Sigmoid colon (tissue), 6 donors: ENCODE measurements at regions not wholly inside any gene's neighbourhood (a gene's known extent, or its start where the extent isn't known, plus 50 kb on each side); places are given as distances from the start of the nearest gene placed in this dataset.

Source experiments
- DNase-seq: peaks from one replicate; pipeline ENCODE4 v3.0.0-alpha.2; 2019
- H3K27ac ChIP-seq, 4 donors: fragments of 200-600 bp; sonication (generic); one replicate each; pipeline ENCODE4 v1.5.1; 2016 to 2019; ENCODE audit warnings: mild to moderate bottlenecking in 1 of 4
- H3K27me3 ChIP-seq, 3 donors: fragments of 200-600 bp; sonication (generic); one replicate each; pipeline ENCODE4 v1.5.1; 2019; ENCODE audit warnings: mild to moderate bottlenecking in 1 of 3
- H3K36me3 ChIP-seq, 4 donors: fragments of 200-600 bp; sonication (generic); one replicate each; pipeline ENCODE4 v1.5.1; 2016 to 2019
- H3K4me1 ChIP-seq, 4 donors: fragments of 200-600 bp; sonication (generic); one replicate each; pipeline ENCODE4 v1.5.1; 2017 to 2019
- H3K4me3 ChIP-seq, 4 donors: fragments of 200-600 bp; sonication (generic); one replicate each; pipeline ENCODE4 v1.5.1; 2017 to 2019; ENCODE audit warnings: mild to moderate bottlenecking in 2 of 4, moderate library complexity in 1 of 4
- H3K9me3 ChIP-seq, 4 donors: fragments of 200-600 bp in 3 of 4; sonication (generic) in 3 of 4; one replicate each; pipeline versions ENCODE4 v1.5.1 to v1.6.1; 2013 to 2019
- EP300 ChIP-seq, 4 donors: sonication (generic); formaldehyde crosslinking; IDR thresholded peaks; one replicate each; pipeline ENCODE4 v1.6.1; 2017; ENCODE audit warnings: antibody characterized with exemption in 4 of 4
- POLR2A ChIP-seq, 2 donors: fragments of 450-650 bp; IDR thresholded peaks; one replicate each; pipeline ENCODE4 v1.6.1; 2016; ENCODE audit warnings: antibody characterized with exemption in 2 of 2, mild to moderate bottlenecking in 2 of 2, moderate library complexity in 2 of 2
- POLR2AphosphoS5 ChIP-seq, 4 donors: sonication (generic); formaldehyde crosslinking; IDR thresholded peaks; one replicate each; pipeline ENCODE4 v1.6.1; 2017; ENCODE audit warnings: antibody characterized with exemption in 4 of 4
- WGBS, 2 donors: extraction: QIAGEN DNeasy Blood & Tissue Kit; methylation state at CpG; one replicate each; pipeline ENCODE4 v1.1.7; 2013; 5-methylcytosine and 5-hydroxymethylcytosine counted together
- intact Hi-C: fragments of 100-400 bp; cut with DNase I; formaldehyde crosslinking; loops from one replicate; pipeline ENCODE4 v1.15.1; 2023
- TF ChIP-seq, protein P1 (sequence below), 4 experiments: fragments of 450-650 bp in 3 of 4; fragments of 200-600 bp in 1 of 4; IDR thresholded peaks; one replicate each; pipeline ENCODE4 v1.5.1; 2016 to 2019; ENCODE audit warnings: antibody characterized with exemption in 4 of 4, mild to moderate bottlenecking in 3 of 4, moderate library complexity in 2 of 4
- donor health status: healthy with polysubstance abuse.
- donor health status: healthy.

DNA sequence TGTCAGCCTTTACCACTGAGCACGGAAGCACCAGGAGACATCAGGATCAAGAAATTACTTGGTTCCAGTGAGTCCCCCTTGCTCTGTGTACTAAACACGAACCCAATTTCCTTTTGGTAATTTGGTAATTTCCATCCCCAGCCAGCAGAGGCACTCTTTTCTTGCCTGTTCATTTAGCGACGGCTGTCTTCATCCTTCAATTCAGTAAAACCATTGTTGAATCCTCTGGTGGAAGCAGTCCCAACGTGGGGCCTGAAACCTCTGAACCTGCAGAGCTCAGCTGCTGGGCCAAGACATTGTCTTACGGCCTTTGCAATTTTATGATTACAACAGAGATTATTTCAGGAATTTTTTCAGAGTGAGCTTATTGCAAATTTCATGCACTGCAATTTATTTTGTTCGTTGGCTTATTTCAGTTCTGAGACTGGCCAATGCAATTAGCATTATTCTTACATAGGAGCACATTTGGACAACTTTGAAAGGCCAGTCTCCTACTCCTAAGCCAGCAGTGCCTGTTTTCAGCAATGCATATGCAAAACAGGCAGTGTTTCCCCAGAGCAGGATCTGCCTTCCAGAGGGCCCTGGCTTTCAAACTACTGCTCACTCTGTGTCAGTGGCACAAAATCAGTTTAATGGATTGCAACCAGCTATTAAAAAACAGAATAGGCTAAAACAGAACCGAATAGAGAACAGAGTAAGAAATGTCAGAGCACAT, 372.9 kb upstream of the TMEM132C start:
- Histone ChIP-seq H3K9me3 (no peaks in the 10 kb centered on the region), H3K4me1 (peaks cover 0 to 22% (median 11%) of the 10 kb centered on the region in 4 donors), H3K27me3 (no peaks in the 10 kb centered on the region), H3K36me3 (no peaks in the 10 kb centered on the region), H3K27ac (no peak overlapping the region), H3K4me3 (no peak overlapping the region)
- intact Hi-C loops: no loop called here
- TF ChIP-seq POLR2AphosphoS5 (IDR thresholded peaks at IDR 0.05) (no peak), POLR2A (IDR thresholded peaks at IDR 0.05) (no peak), EP300 (IDR thresholded peaks at IDR 0.05) (no peak)
- TF ChIP-seq, protein P1, sequence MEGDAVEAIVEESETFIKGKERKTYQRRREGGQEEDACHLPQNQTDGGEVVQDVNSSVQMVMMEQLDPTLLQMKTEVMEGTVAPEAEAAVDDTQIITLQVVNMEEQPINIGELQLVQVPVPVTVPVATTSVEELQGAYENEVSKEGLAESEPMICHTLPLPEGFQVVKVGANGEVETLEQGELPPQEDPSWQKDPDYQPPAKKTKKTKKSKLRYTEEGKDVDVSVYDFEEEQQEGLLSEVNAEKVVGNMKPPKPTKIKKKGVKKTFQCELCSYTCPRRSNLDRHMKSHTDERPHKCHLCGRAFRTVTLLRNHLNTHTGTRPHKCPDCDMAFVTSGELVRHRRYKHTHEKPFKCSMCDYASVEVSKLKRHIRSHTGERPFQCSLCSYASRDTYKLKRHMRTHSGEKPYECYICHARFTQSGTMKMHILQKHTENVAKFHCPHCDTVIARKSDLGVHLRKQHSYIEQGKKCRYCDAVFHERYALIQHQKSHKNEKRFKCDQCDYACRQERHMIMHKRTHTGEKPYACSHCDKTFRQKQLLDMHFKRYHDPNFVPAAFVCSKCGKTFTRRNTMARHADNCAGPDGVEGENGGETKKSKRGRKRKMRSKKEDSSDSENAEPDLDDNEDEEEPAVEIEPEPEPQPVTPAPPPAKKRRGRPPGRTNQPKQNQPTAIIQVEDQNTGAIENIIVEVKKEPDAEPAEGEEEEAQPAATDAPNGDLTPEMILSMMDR (IDR thresholded peaks at IDR 0.05): no peak
- no peak for DNase-seq
- WGBS, 2 donors: 61 to 80% methylated on average over 8 of the region's 8 CpGs

DNA sequence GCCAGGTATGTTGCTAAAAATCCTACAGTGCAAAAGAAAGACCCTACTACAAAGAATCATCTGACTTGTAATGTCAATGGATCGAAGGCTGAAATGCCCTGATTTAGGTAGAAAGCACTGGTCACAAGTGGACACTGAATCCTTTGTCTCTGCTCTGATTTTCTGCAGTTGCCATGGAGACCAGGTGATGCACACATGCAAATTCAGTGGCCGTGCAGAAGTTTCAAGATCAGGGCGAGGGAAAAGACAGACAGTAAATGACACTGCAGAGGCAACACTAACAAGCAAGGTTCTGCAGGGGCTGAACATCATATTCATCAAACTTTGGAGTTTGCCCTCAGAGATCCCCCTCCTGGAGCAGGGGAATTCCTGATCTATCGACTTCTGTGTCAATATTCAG, 370.3 kb upstream of the TMEM132C start:
- Histone ChIP-seq H3K27ac (no peak overlapping the region), H3K9me3 (peaks cover 0 to 1% (median 0%) of the 10 kb centered on the region in 4 donors), H3K27me3 (no peaks in the 10 kb centered on the region), H3K4me1 (peaks cover 0 to 14% (median 2%) of the 10 kb centered on the region in 4 donors), H3K36me3 (no peaks in the 10 kb centered on the region), H3K4me3 (no peak overlapping the region)
- TF ChIP-seq, protein P1 (IDR thresholded peaks at IDR 0.05): no peak
- TF ChIP-seq POLR2AphosphoS5 (IDR thresholded peaks at IDR 0.05) (no peak), EP300 (IDR thresholded peaks at IDR 0.05) (no peak), POLR2A (IDR thresholded peaks at IDR 0.05) (no peak)
- no peak for DNase-seq
- 64 to 73% methylated on average over 4 of the region's 4 CpGs for WGBS, 2 donors
- intact Hi-C loops: no loop called here

DNA sequence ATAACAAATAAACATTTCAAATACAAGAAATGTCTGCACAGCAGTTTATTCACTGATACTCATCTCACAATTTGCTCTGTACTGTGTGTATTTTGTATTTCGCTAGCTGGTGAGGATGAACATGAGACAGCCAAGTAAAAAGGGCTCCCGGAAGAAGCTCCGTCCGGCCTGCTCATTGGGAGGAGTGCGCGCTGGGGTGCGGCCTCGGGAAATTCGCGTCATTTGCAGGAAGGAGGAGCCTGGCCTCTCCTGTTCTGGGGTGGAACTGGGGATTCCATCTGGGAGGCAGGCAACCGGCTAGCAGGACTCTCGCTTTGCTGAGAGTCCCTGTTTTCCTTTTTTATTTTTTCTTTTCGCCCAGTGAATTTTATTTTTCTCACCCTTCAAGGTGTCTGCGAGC, 368.4 kb upstream of the TMEM132C start:
- TF ChIP-seq POLR2A (IDR thresholded peaks at IDR 0.05): no peak
- no peak for TF ChIP-seq EP300 (IDR thresholded peaks at IDR 0.05)
- TF ChIP-seq, protein P1 (IDR thresholded peaks at IDR 0.05): no peak
- no peak for TF ChIP-seq POLR2AphosphoS5 (IDR thresholded peaks at IDR 0.05)
- H3K9me3 ChIP-seq: peaks cover 0 to 3% (median 0%) of the 10 kb centered on the region in 4 donors
- DNase-seq: no peak
- H3K36me3 ChIP-seq: no peaks in the 10 kb centered on the region
- no peak overlapping the region for H3K4me3 ChIP-seq
- no peak overlapping the region for H3K27ac ChIP-seq
- 90 to 96% methylated on average over 14 of the region's 14 CpGs for WGBS, 2 donors
- peaks cover 0 to 8% (median 3%) of the 10 kb centered on the region in 4 donors for H3K4me1 ChIP-seq
- intact Hi-C loops: no loop called here
- H3K27me3 ChIP-seq: no peaks in the 10 kb centered on the region

DNA sequence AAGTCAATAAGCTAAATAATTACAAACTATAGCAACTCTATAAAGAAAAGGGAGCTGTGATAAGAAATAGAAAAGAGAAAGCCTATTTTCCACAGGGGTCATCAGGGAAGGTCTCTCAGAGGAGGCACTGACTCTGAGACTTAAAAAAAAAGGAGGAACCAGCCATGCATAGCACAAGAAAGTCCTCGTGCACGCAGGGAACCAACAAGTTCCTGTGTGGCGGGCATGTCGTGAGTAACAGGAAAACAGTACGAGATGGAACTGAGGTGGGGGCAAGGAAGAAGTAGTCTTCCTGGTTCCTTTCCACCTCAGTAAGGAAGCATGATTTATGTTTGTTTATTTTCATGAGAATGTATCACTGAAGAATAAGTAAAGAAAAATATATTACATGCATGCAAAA, 367.0 kb upstream of the TMEM132C start:
- no peak overlapping the region for H3K4me3 ChIP-seq
- H3K36me3 ChIP-seq: no peaks in the 10 kb centered on the region
- peaks cover 0 to 11% (median 5%) of the 10 kb centered on the region in 4 donors for H3K4me1 ChIP-seq
- H3K9me3 ChIP-seq: peaks cover 0 to 3% (median 0%) of the 10 kb centered on the region in 4 donors
- no peak overlapping the region for H3K27ac ChIP-seq
- intact Hi-C loops: no loop called here
- DNase-seq: no peak
- 31 to 58% methylated on average over 5 of the region's 5 CpGs for WGBS, 2 donors
- H3K27me3 ChIP-seq: no peaks in the 10 kb centered on the region
- TF ChIP-seq, protein P1 (IDR thresholded peaks at IDR 0.05): no peak
- TF ChIP-seq POLR2A (IDR thresholded peaks at IDR 0.05) (no peak), POLR2AphosphoS5 (IDR thresholded peaks at IDR 0.05) (no peak), EP300 (IDR thresholded peaks at IDR 0.05) (no peak)
